ENCODE measurements at regions not wholly inside any gene's neighbourhood (a gene's known extent, or its start where the extent isn't known, plus 50 kb on each side); places are given as distances from the start of the nearest gene placed in this dataset.

DNA sequence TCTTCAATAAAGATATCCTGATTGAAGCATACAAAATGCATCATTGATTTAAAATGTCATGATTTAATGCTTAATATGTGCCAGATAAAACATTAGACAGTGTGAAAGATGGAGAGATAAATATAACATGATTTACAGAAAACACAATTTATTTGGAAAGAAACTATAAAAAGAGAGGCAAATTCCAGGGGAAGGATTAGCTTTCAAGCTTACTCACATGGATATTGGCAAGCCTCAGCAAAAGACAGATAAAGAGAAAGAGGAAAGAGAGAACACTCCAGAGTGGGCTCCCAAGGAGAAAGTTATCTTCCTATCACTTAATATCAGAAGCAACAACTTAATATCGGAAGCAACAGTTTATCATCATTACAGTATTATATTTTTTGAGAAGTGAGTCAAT is 1036.5 kb downstream of the SQOR start:
- WGBS (ENCODE audit: low lambda C conversion rate) = 50% methylated on average over 1 of the region's 1 CpG
- intact Hi-C loops (cut with micrococcal nuclease; ENCODE audit: unreplicated experiment) = no loop called here
- no peak overlapping the region for H3K27ac ChIP-seq (ENCODE audit: extremely low read length, insufficient read depth, low read length)
- no peak overlapping the region for H3K4me2 ChIP-seq (ENCODE audit: low read depth, low read length)
- H3K4me1 ChIP-seq (ENCODE audit: insufficient read depth, low read length) = no peaks in the 10 kb centered on the region
- DNase-seq (ENCODE audit: low spot score) (no peak), ATAC-seq (no peak), FAIRE-seq (no peak)
- TF ChIP-seq, protein P1, sequence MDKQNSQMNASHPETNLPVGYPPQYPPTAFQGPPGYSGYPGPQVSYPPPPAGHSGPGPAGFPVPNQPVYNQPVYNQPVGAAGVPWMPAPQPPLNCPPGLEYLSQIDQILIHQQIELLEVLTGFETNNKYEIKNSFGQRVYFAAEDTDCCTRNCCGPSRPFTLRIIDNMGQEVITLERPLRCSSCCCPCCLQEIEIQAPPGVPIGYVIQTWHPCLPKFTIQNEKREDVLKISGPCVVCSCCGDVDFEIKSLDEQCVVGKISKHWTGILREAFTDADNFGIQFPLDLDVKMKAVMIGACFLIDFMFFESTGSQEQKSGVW (CRISPR knock-in tag; IDR thresholded peaks at IDR 0.05; ENCODE audit: borderline replicate concordance) = no peak
- TF ChIP-seq ZFY (CRISPR knock-in tag; IDR thresholded peaks at IDR 0.05) (no peak), SNAI1 (CRISPR knock-in tag; IDR thresholded peaks at IDR 0.05; ENCODE audit: borderline replicate concordance) (no peak), ZFP41 (CRISPR knock-in tag; IDR thresholded peaks at IDR 0.05; ENCODE audit: borderline replicate concordance) (no peak), FOXK1 (CRISPR knock-in tag; IDR thresholded peaks at IDR 0.05; ENCODE audit: borderline replicate concordance, low read depth) (no peak), RXRA (CRISPR knock-in tag; IDR thresholded peaks at IDR 0.05) (no peak), ZNF10 (CRISPR knock-in tag; IDR thresholded peaks at IDR 0.05; ENCODE audit: borderline replicate concordance, low read depth) (no peak), IKZF4 (CRISPR knock-in tag; IDR thresholded peaks at IDR 0.05; ENCODE audit: borderline replicate concordance, low read depth, not compliant biosample characterization) (no peak), U2AF2 (IDR thresholded peaks at IDR 0.05; ENCODE audit: low read depth, low read length) (no peak), TBP (CRISPR knock-in tag; IDR thresholded peaks at IDR 0.05) (no peak), ZNF83 (CRISPR knock-in tag; IDR thresholded peaks at IDR 0.05; ENCODE audit: borderline replicate concordance) (no peak), ZNF644 (CRISPR knock-in tag; IDR thresholded peaks at IDR 0.05; ENCODE audit: low read depth) (no peak), CHCHD3 (CRISPR knock-in tag; IDR thresholded peaks at IDR 0.05) (no peak), ZNF256 (CRISPR knock-in tag; conservative IDR thresholded peaks at IDR 0.05) (no peak), ZNF3 (CRISPR knock-in tag; IDR thresholded peaks at IDR 0.05) (no peak)
- TF ChIP-seq, protein P2, sequence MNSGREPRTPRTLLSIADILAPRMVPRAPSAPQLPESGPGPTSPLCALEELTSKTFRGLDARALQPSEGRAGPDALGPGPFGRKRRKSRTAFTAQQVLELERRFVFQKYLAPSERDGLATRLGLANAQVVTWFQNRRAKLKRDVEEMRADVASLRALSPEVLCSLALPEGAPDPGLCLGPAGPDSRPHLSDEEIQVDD (CRISPR knock-in tag; IDR thresholded peaks at IDR 0.05; ENCODE audit: borderline replicate concordance) = no peak
- TF ChIP-seq, protein P3, sequence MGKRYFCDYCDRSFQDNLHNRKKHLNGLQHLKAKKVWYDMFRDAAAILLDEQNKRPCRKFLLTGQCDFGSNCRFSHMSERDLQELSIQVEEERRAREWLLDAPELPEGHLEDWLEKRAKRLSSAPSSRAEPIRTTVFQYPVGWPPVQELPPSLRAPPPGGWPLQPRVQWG (CRISPR knock-in tag; IDR thresholded peaks at IDR 0.05; ENCODE audit: borderline replicate concordance, low read depth) = no peak
- TF ChIP-seq, protein P4, sequence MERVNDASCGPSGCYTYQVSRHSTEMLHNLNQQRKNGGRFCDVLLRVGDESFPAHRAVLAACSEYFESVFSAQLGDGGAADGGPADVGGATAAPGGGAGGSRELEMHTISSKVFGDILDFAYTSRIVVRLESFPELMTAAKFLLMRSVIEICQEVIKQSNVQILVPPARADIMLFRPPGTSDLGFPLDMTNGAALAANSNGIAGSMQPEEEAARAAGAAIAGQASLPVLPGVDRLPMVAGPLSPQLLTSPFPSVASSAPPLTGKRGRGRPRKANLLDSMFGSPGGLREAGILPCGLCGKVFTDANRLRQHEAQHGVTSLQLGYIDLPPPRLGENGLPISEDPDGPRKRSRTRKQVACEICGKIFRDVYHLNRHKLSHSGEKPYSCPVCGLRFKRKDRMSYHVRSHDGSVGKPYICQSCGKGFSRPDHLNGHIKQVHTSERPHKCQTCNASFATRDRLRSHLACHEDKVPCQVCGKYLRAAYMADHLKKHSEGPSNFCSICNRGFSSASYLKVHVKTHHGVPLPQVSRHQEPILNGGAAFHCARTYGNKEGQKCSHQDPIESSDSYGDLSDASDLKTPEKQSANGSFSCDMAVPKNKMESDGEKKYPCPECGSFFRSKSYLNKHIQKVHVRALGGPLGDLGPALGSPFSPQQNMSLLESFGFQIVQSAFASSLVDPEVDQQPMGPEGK (CRISPR knock-in tag; IDR thresholded peaks at IDR 0.05) = no peak
- POLR2A ChIA-PET = no interaction called here
- H4K20me1 ChIP-seq (ENCODE audit: insufficient read depth, low read length) = no peaks in the 10 kb centered on the region
- no peak overlapping the region for H2AFZ ChIP-seq (ENCODE audit: low read length)
- CTCF ChIA-PET (ENCODE audit: low intra/inter-chr PET ratio, low total read pairs) = no interaction called here
- no peaks in the 10 kb centered on the region for H3K36me3 ChIP-seq (replicated peaks in 1 of 2; ENCODE audit: control insufficient read depth in 1 of 2, insufficient read depth in 2 of 2, low read length in 2 of 2)
- peaks cover 80% of the 10 kb centered on the region for H3K9me3 ChIP-seq (ENCODE audit: low read length)
- H3K79me2 ChIP-seq (ENCODE audit: insufficient read depth, low read length) = no peaks in the 10 kb centered on the region
- H3K27me3 ChIP-seq (ENCODE audit: control insufficient read depth in 1 of 2, insufficient read depth in 2 of 2, low read length in 2 of 2) = no peaks in the 10 kb centered on the region
- no peak overlapping the region for H3K9ac ChIP-seq (ENCODE audit: insufficient read depth, low read depth, low read length)
- BruUV-seq (replicated peaks) = no TSS peak
- H3K4me3 ChIP-seq (replicated peaks in 1 of 3; ENCODE audit: insufficient read depth in 1 of 3, low read depth in 2 of 3, low read length in 3 of 3) = no peak overlapping the region
- in situ Hi-C loops (cut with HindIII; ENCODE audit: extremely low pct_ligation_motif_present, low pct_unique_long_range_greater_than_20kb) = no loop called here
